HG02759 (cell line): ENCODE measurements at regions not wholly inside any gene's neighbourhood (a gene's known extent, or its start where the extent isn't known, plus 50 kb on each side); places are given as distances from the start of the nearest gene placed in this dataset.
"Not testable (repeated sequence)": the region's sequence is repeated elsewhere in the genome, so short reads cannot be mapped to it uniquely, and the experiment has no call there.

Experiments used
- ATAC-seq: cut with Tn5 transposase; IDR thresholded peaks from one replicate; pipeline ENCODE4 v1.9.1; 2021; ENCODE audit warnings: mild to moderate bottlenecking, moderate library complexity; ENCODE audit not compliant: unreplicated experiment

DNA sequence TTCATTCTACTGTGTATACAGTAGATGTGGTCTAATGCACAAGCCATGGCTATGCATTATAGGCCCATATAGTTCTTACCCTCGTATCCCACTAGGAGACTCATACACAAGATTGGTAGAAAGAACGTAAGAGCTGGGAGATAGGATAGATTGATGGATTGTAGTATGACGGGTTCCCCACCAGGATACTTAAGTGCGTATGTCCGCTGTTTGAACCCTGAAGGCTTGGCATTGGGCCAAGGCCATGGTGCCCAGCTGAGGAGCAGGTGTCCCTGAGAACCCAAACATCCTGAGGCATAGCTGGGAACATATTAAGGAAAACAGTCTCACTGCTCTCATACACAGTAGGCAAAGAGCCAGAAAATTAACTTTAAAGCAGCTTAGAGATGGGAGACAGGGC, 617.5 kb upstream of the KLF12 start:
- ATAC-seq, result no peak

DNA sequence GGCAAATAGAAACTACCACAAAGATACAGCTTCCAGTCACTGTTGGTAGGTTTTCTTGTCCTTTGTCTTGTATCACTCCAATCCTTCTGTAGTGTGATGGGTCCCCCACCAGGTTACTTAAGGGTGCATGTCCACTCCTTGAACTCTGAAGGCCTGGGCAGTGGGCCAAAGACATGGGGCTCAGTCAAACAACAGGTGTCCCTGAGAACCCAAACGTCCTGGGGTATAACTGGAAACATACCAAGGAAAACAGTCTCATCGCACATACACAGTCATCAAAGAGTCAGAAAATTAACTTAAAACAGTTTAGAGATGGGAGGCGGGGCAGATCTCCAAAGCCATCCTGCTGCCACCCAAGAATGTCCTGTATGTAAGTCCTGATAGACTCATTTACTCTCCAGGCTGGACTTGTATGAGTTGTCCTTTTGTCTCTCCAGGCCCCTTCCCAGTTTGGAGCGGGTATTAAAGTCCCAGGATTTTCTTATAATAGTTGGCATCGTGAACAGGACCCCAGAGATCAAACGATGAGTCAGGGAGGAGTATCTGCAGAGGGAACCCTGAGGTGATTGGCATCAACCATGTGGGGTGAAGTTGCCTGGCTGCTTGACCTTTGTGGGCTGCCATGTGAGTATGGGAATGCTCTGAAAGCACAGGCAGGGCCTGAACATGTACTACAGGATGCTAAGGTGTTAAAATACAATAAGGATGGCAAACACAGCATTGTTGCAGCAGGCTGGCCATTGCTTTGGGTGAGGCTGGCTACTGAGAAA, 613.2 kb upstream of the KLF12 start:
- no peak for ATAC-seq

DNA sequence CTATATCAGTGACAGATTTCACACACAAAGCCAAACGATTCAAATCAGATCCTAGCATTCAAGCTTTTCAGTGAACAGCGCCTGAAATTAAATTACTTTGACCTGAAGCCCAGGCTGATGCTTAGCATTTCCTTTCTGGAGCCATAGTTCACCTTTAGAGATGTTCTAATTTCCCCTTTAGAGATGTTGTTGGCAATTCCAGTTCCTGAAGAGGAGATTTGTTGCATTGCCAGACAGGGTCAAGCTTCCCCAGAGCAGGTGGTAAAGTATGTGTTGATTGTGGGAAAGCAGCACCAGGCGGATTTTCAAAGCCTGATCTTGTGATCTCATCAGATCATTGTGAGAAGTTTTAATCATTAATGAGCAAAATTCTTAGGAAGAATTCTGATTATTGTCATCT, 609.8 kb upstream of the KLF12 start:
- no peak for ATAC-seq

- no peak for ATAC-seq
Observed at GRCh38 chr13:74741732-74742131, 607.5 kb upstream of the KLF12 start.

DNA sequence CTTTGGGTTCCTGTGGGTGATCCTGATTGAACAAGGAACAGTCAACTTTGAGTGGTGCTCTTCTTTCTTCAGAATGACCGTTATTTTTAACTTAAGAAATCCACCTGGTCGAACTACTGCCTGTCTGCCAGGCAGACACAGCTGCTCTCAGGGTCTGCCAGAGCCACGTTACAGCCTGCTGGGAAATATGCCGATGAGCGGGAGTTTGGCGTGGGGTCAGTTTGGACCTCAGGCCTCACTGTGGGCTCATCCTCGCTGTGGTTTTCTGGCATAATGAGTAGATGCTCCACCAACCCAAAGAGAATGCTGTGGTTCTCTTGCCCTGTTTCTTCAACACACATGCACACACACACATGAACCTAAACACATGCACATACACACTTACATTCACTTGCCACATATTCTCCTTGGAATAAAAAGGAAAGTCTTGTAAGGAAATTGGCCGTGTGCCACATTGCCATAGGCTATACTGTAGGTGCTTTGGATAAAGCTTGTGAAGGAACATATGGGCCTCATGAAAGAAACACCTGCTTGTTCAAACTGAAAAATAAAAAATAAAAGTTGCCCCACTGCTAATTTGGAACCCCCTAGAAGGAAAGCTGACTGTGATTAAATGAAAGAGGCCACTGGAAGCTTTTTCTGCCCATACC, 598.7 kb upstream of the KLF12 start:
- ATAC-seq, result no peak

DNA sequence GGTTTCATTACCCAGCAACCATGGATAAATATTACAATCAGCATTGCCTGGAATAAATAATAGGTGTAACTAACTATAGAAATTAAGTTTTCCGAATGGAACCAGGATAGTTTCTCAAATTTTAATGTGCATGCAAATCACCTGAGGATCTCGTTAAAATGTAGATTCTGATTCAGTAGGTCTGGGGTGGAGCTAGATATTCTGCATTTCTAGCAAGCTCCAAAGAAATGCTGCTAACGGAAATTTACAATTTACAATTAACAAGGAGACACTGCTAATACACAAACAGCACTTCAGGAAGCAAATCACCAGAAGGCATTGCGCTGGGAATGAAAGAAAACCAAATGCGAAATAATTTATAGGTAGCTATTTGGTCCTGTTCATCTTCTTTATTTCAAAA, 597.5 kb upstream of the KLF12 start:
- no peak for ATAC-seq

DNA sequence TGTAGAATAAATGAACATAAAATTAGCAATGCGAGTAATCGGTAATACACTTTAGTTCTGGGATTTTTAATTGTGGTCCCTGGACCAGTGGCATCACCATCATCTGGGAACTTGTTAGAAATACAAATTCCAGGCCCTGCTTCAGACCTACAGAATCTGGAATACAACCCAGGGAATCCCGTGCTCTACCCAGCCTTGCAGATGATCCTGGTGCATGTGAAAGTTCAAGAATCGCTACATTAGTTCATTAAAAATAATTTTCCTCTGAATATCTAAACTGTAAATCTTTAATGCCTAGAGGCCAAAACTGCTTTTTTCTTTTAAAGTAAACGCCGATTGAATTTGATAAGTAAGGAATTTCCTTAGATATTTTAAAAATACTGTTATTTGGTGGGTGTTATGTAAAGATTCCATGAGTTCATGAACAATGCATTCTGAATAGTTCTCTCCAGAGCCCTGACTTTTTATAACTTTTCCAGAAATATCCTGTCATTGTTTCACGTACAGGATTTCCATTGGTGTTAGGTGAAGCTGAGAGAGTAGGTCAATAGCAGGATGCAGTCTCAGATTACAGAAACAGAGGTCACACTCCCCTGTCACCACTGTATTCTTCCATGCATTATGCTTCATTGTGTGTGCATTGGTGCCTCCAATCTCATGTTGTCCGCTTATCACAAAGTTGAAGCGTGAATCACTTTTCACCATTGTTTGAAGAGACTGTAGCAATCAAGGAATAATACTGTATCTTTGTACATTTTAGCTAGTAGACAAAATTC, 596.5 kb upstream of the KLF12 start:
- ATAC-seq, result no peak

DNA sequence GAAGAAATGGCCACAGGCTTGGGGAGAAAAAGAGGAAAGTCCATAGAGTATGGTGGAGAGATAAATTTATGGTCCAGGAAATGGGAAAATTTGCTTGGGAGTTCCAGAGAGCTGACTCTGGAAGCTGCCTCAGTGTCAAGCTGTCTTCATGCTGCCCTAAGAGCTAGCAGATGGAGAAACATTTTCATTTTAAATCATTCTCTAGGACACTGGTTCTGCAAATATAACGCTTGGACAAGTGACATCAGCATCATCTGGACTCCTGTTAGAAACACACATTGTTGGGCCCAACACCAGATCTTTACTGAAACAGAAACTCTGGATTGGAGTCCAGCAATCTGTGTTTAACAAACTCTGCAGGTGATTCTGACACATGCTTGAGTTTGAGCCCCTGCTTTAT, 592.0 kb upstream of the KLF12 start:
- no peak for ATAC-seq

DNA sequence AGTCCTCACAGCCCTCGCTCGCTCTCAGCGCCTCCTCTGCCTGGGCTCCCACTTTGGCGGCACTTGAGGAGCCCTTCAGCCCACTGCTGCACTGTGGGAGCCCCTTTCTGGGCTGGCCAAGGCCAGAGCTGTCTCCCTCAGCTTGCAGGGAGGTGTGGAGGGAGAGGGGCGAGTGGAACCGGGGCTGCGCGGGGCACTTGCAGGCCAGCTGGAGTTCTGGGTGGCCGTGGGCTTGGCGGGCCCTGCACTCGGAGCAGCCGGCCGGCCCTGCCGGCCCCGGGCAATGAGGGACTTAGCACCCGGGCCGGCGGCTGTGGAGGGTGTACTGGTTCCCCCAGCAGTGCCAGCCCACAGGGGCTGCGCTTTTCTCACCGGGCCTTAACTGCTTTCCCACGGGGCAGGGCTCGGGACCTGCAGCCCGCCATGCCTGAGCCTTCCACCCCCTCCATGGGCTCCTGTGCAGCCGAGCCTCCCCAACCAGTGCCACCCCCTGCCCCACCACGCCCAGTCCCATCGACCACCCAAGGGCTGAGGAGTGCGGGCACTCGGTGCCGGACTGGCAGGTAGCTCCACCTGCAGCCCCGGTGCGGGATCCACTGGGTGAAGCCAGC, 584.1 kb upstream of the KLF12 start:
- not testable (repeated sequence) for ATAC-seq

DNA sequence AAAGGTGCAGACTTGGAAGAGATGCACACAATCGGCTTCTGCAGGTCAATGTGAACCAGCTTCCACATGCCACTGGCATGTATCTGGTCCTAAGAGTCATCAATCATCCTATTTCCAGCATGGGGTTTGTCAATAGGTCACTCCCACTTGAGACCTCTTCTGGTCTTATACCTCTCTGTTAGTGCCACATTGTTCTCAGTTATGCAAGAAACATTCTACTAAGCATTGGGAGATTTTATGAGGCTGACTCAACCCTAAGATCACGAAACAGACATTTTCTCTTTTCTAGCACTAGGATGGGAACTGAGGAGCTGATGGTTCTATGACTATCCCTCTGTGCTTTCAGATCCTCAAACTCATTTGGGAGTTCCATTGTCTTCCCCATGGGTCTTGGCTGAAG, 581.5 kb upstream of the KLF12 start:
- no peak for ATAC-seq

- no peak for ATAC-seq
Observed at GRCh38 chr13:74710006-74710405, 575.8 kb upstream of the KLF12 start.

DNA sequence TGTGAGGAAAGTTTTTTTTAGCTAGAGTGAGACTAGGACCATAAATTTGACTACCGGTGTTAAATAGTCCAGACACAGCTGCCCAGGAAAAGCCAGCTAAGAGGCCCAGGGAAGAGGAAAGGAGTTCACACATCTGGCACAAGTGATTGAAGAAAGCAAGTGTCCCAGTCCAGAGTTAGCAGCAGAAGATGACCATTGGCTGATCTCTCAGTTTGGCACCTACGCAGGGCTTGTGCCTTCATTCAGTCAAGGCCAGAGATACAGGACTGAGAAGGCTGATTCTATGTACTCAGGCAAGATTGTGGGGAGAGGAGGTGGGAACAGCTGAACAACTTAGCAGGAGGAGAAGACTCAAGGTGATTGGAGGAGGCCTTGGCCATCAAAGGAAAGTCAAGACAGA, 575.0 kb upstream of the KLF12 start:
- ATAC-seq, result no peak

- no peak for ATAC-seq
Observed at GRCh38 chr13:74708629-74709028, 574.4 kb upstream of the KLF12 start.

DNA sequence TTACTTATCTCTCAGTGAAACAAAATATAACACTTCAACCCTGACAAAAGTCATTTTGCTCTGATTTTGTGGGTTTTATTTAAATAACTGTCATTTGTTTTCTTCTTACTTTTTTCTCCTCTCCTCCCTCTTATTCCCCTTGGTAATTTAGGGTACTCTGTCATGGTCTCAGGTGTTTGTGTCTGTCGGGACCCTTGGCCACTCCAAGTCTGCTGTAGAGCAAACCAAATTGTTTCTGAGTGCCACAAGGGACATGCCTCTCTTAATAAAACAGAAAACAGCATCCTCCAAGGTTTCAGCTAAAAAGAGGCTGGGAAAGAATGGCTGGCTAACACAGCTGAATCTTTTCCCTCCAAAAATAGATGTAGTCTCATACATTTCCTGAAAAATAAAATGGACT, 573.1 kb upstream of the KLF12 start:
- no peak for ATAC-seq

- ATAC-seq, result no peak
Observed at GRCh38 chr13:74706801-74707200, 572.6 kb upstream of the KLF12 start.

- ATAC-seq, result no peak
Observed at GRCh38 chr13:74705438-74705837, 571.2 kb upstream of the KLF12 start.

GRCh38 chr13:74703855-74704387, 569.7 kb upstream of the KLF12 start:
- no peak for ATAC-seq

GRCh38 chr13:74696148-74696922, 562.1 kb upstream of the KLF12 start:
- no peak for ATAC-seq

DNA sequence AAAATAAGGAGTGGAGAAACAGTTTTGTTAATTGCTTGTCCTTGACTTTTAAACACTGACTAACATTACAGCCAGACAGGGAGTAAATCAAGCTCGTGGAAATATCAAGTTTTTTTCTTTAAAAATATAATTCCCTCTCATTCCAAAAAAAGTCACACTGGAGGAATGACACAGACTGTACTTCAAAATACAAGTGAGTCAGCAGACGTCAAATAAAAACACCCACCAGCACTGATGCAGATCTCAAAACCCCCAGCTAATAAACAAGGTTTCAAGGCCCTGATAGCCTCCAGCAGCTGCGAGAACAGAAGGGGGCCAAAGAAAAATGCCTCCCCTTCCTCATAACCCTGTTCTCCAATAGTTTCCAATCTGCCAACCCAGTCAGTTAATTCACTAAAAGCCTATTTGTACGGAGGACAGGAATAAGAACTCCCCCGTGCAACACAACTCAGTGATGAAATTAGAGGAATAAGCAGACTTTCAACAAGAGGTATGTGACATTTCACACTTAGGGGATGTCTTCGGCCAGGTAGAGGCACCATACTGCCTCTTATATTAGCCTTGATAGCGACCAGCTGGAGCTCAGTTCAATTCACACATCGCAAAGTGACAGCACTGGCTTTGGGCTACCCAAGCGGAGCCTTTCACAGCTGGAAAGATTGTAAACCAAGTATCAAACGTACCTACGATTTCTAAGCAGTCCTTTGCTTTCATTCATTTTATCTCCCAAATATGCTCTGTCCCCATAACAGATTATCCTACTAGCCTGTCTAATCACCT, 561.0 kb upstream of the KLF12 start:
- ATAC-seq, result no peak
